ENCODE measurements at regions not wholly inside any gene's neighbourhood (a gene's known extent, or its start where the extent isn't known, plus 50 kb on each side); places are given as distances from the start of the nearest gene placed in this dataset.

DNA sequence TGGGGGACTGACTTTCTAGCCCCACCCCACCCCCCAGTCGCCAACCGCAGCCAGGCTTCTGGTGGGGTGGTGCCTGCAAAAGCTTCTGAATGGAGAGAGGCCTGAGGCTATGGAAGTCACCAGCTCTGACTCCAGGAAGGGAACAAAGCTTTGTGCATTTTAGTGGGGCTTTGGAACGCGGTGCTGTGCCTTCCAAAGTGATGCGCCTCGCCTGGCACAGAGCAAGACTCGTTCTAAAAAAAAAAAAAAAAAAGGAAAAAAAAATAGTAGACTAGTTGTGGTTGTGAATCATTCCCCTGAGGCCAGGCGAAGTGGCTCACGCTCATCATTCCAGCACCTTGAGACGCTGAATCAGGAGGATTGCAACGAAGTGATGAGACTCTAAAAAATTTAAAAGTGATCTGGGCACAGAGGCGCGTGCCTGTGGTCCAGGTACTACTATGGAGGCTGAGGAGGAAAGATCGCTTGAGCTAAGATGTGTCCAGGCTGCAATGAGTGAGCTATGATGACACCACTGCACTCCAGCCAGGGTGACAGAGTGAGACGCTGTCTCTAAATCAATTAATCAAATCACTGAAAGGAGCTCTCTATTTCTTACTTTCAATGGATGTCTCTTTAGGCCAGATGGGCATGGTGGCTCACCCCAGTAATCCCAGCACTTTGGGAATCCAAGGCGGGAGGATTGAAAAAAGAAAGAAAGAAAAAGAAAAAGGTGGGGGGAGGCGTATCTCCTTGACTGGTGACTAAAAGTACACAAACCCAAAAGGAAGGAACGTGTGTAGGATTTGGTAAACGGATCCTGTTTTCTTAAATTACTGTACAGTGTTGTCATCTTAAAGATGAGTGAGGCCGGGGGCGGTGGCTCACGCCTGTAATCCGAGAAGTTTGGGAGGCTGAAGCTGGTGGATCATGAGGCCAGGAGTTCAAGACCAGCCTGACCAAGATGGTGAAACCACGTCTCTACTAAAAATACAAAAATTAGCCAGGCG lies 259.6 kb upstream of the ALG10B start:
- TF ChIP-seq, protein P1, sequence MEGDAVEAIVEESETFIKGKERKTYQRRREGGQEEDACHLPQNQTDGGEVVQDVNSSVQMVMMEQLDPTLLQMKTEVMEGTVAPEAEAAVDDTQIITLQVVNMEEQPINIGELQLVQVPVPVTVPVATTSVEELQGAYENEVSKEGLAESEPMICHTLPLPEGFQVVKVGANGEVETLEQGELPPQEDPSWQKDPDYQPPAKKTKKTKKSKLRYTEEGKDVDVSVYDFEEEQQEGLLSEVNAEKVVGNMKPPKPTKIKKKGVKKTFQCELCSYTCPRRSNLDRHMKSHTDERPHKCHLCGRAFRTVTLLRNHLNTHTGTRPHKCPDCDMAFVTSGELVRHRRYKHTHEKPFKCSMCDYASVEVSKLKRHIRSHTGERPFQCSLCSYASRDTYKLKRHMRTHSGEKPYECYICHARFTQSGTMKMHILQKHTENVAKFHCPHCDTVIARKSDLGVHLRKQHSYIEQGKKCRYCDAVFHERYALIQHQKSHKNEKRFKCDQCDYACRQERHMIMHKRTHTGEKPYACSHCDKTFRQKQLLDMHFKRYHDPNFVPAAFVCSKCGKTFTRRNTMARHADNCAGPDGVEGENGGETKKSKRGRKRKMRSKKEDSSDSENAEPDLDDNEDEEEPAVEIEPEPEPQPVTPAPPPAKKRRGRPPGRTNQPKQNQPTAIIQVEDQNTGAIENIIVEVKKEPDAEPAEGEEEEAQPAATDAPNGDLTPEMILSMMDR (IDR thresholded peaks at IDR 0.05 in 8 of 11, conservative IDR thresholded peaks at IDR 0.05 in 3 of 11): no peak
- TF ChIP-seq POLR2AphosphoS5 (IDR thresholded peaks at IDR 0.05) (no peak), POLR2A (IDR thresholded peaks at IDR 0.05) (no peak)

Measured in spleen (tissue), 7 donors.